Caco-2 (cell line): ENCODE measurements at regions not wholly inside any gene's neighbourhood (a gene's known extent, or its start where the extent isn't known, plus 50 kb on each side); places are given as distances from the start of the nearest gene placed in this dataset.

Experiments used
- BruUV-seq: library from RNA; stranded (reverse); fragments of 400-500 nt; replicated peaks from 2 replicates; lab custom pipeline; 2021; lab: Mats Ljungman, UMichigan
- CTCF ChIA-PET: fragments of 300-600 bp; sonication (Branson Sonifier 250); formaldehyde crosslinking; loops from one replicate; lab custom pipeline; 2022; ENCODE audit warnings: antibody characterized with exemption; lab: Charles Lee
- POLR2A ChIA-PET: fragments of 300-600 bp; sonication (Branson Sonifier 250); formaldehyde crosslinking; loops from one replicate; lab custom pipeline; 2022; ENCODE audit warnings: antibody characterized with exemption; lab: Charles Lee
- DNase-seq, 2 experiments: peaks; one replicate each; pipeline versions ENCODE4 v3.0.0 to v3.0.0-alpha.2; 2020 to 2022
- H3K27me3 ChIP-seq: replicated peaks from 2 replicates; pipeline ENCODE4 v1.6.0; 2011; ENCODE audit warnings: low read length; ENCODE audit not compliant: control insufficient read depth, insufficient read depth
- H3K36me3 ChIP-seq: 2 replicates; pipeline ENCODE4 v1.5.1; 2011; ENCODE audit warnings: low read length; ENCODE audit not compliant: control insufficient read depth, insufficient read depth
- H3K4me1 ChIP-seq: fragments of 250-450 bp; sonication (Bioruptor Pico); 2 replicates; pipeline ENCODE4 v1.5.1; 2020; ENCODE audit warnings: mild to moderate bottlenecking
- H3K4me3 ChIP-seq: 2 replicates; pipeline ENCODE4 v1.5.1; 2011; ENCODE audit warnings: low read depth, mild to moderate bottlenecking, control low read depth, low read length
- H3K9me3 ChIP-seq: fragments of 250-450 bp; sonication (Bioruptor Pico); 2 replicates; pipeline ENCODE4 v1.5.1; 2020; ENCODE audit warnings: mild to moderate bottlenecking, moderate library complexity
- H3K27ac Mint-ChIP-seq: one replicate; pipeline ENCODE4 v1.8.0; 2022; ENCODE audit warnings: mixed read lengths; ENCODE audit not compliant: unreplicated experiment
- H3K27me3 Mint-ChIP-seq: one replicate; pipeline ENCODE4 v1.8.0; 2022; ENCODE audit warnings: mixed read lengths; ENCODE audit not compliant: insufficient read depth, unreplicated experiment
- H3K36me3 Mint-ChIP-seq: one replicate; pipeline ENCODE4 v1.8.0; 2022; ENCODE audit warnings: mild to moderate bottlenecking, mixed read lengths; ENCODE audit not compliant: insufficient read depth, unreplicated experiment
- H3K4me1 Mint-ChIP-seq: one replicate; pipeline ENCODE4 v1.8.0; 2022; ENCODE audit warnings: low read depth, mixed read lengths; ENCODE audit not compliant: unreplicated experiment
- H3K4me3 Mint-ChIP-seq: one replicate; pipeline ENCODE4 v1.8.0; 2022; ENCODE audit warnings: mild to moderate bottlenecking, moderate library complexity, mixed read lengths; ENCODE audit not compliant: unreplicated experiment
- H3K9me3 Mint-ChIP-seq: one replicate; pipeline ENCODE4 v1.8.0; 2022; ENCODE audit warnings: mixed read lengths; ENCODE audit not compliant: unreplicated experiment
- CTCF ChIP-seq, 2 experiments: fragments of 200-600 bp in 1 of 2; IDR thresholded peaks; 1 replicate in 1 of 2; 2 replicates in 1 of 2; pipeline versions ENCODE4 v1.5.1 to v1.8.0; 2011 to 2022; ENCODE audit warnings: antibody characterized with exemption in 1 of 2, control low read depth in 1 of 2, inconsistent platforms in 1 of 2, low read depth in 1 of 2, low read length in 1 of 2, mild to moderate bottlenecking in 1 of 2, moderate library complexity in 1 of 2; ENCODE audit not compliant: insufficient read depth in 1 of 2, severe bottlenecking in 1 of 2, unreplicated experiment in 1 of 2
- intact Hi-C: fragments of 100-400 bp; cut with micrococcal nuclease; formaldehyde crosslinking; loops from one replicate; pipeline ENCODE4 v1.10.0; 2022; ENCODE audit not compliant: unreplicated experiment

- no peaks in the 10 kb centered on the region for H3K36me3 Mint-ChIP-seq
- POLR2A ChIA-PET = no interaction called here
- Histone ChIP-seq H3K4me1 (no peaks in the 10 kb centered on the region), H3K4me3 (no peak overlapping the region), H3K36me3 (no peaks in the 10 kb centered on the region), H3K9me3 (no peaks in the 10 kb centered on the region), H3K27me3 (0 out of 2 replicates have a peak, but pooled peaks cover 1% of the 10 kb centered on the region)
- intact Hi-C loops = no loop called here
- no peaks in the 10 kb centered on the region for H3K4me1 Mint-ChIP-seq
- no peak for DNase-seq
- H3K9me3 Mint-ChIP-seq = no peaks in the 10 kb centered on the region
- CTCF ChIA-PET = no interaction called here
- peaks cover 6% of the 10 kb centered on the region for H3K27me3 Mint-ChIP-seq
- TF ChIP-seq CTCF (IDR thresholded peaks at IDR 0.05; ENCODE audit: insufficient read depth in 1 of 2, low read depth in 1 of 2, low read length in 1 of 2, severe bottlenecking in 1 of 2, unreplicated experiment in 1 of 2) = no peak
- no peak overlapping the region for H3K27ac Mint-ChIP-seq
- BruUV-seq = no TSS peak
- no peak overlapping the region for H3K4me3 Mint-ChIP-seq
These were observed 661.6 kb downstream of the DHX35 start for GRCh38 chr20:39623584-39624234.

- no peak overlapping the region for H3K27ac Mint-ChIP-seq
- CTCF ChIA-PET = no interaction called here
- no peak for TF ChIP-seq CTCF (IDR thresholded peaks at IDR 0.05; ENCODE audit: insufficient read depth in 1 of 2, low read depth in 1 of 2, low read length in 1 of 2, severe bottlenecking in 1 of 2, unreplicated experiment in 1 of 2)
- DNase-seq = no peak
- Histone ChIP-seq H3K4me1 (no peaks in the 10 kb centered on the region), H3K36me3 (no peaks in the 10 kb centered on the region), H3K9me3 (no peaks in the 10 kb centered on the region), H3K4me3 (no peak overlapping the region), H3K27me3 (0 out of 2 replicates have a peak, but pooled peaks cover 1% of the 10 kb centered on the region)
- H3K4me3 Mint-ChIP-seq = no peak overlapping the region
- POLR2A ChIA-PET = no interaction called here
- H3K9me3 Mint-ChIP-seq = no peaks in the 10 kb centered on the region
- H3K4me1 Mint-ChIP-seq = no peaks in the 10 kb centered on the region
- intact Hi-C loops = no loop called here
- no TSS peak for BruUV-seq
- H3K36me3 Mint-ChIP-seq = no peaks in the 10 kb centered on the region
- peaks cover 3% of the 10 kb centered on the region for H3K27me3 Mint-ChIP-seq
These were observed 657.2 kb downstream of the DHX35 start for GRCh38 chr20:39619271-39619785.

GRCh38 chr20:39611901-39612300 lies 649.8 kb downstream of the DHX35 start:
- Mint-ChIP-seq H3K4me3 (no peak overlapping the region), H3K36me3 (no peaks in the 10 kb centered on the region), H3K4me1 (no peaks in the 10 kb centered on the region), H3K27me3 (no peaks in the 10 kb centered on the region), H3K27ac (no peak overlapping the region), H3K9me3 (no peaks in the 10 kb centered on the region)
- intact Hi-C loops = no loop called here
- H3K4me1 ChIP-seq = no peaks in the 10 kb centered on the region
- BruUV-seq = no TSS peak
- no peak for DNase-seq
- no peaks in the 10 kb centered on the region for H3K36me3 ChIP-seq
- ChIA-PET CTCF (no interaction called here), POLR2A (no interaction called here)
- TF ChIP-seq CTCF (IDR thresholded peaks at IDR 0.05; ENCODE audit: insufficient read depth in 1 of 2, low read depth in 1 of 2, low read length in 1 of 2, severe bottlenecking in 1 of 2, unreplicated experiment in 1 of 2) = no peak
- no peaks in the 10 kb centered on the region for H3K27me3 ChIP-seq
- H3K4me3 ChIP-seq = no peak overlapping the region
- H3K9me3 ChIP-seq = peaks cover 3% of the 10 kb centered on the region; the same call in 1 of the 2 replicates
